Uterus (tissue), 3 donors: ENCODE measurements at regions not wholly inside any gene's neighbourhood (a gene's known extent, or its start where the extent isn't known, plus 50 kb on each side); places are given as distances from the start of the nearest gene placed in this dataset.
"Not testable (repeated sequence)": the region's sequence is repeated elsewhere in the genome, so short reads cannot be mapped to it uniquely, and the experiment has no call there.

Source experiments
- DNase-seq, 2 donors: peaks; one replicate each; pipeline ENCODE4 v3.0.0-alpha.2; 2019 to 2020
- H3K27ac ChIP-seq, 2 donors: fragments of 200-600 bp; sonication (generic); 1 replicate in 1 of 2; 2 replicates in 1 of 2; pipeline ENCODE4 v1.5.1; 2016 to 2018
- H3K27me3 ChIP-seq, 2 donors: fragments of 200-600 bp; sonication (generic); one replicate each; pipeline ENCODE4 v1.5.1; 2018 to 2019; ENCODE audit warnings: control low read depth in 1 of 2
- H3K36me3 ChIP-seq, 2 donors: fragments of 200-600 bp; sonication (generic); one replicate each; pipeline ENCODE4 v1.5.1; 2019; ENCODE audit warnings: control low read depth in 1 of 2
- H3K4me1 ChIP-seq, 2 donors: fragments of 200-600 bp; sonication (generic); one replicate each; pipeline ENCODE4 v1.5.1; 2018 to 2019; ENCODE audit warnings: control low read depth in 1 of 2
- H3K4me3 ChIP-seq, 2 donors: fragments of 200-600 bp; sonication (generic); 1 replicate in 1 of 2; 2 replicates in 1 of 2; pipeline ENCODE4 v1.5.1; 2018 to 2019; ENCODE audit warnings: mild to moderate bottlenecking in 1 of 2
- H3K9me3 ChIP-seq, 2 donors: fragments of 200-600 bp; sonication (generic); one replicate each; pipeline ENCODE4 v1.5.1; 2019; ENCODE audit warnings: control low read depth in 1 of 2
- POLR2A ChIP-seq, 2 donors: fragments of 450-650 bp; IDR thresholded peaks; one replicate each; pipeline ENCODE4 v1.6.1; 2016; ENCODE audit warnings: antibody characterized with exemption in 2 of 2, mild to moderate bottlenecking in 1 of 2, moderate library complexity in 1 of 2
- intact Hi-C: fragments of 100-400 bp; cut with DNase I; formaldehyde crosslinking; loops from one replicate; pipeline ENCODE4 v1.15.1; 2023; ENCODE audit warnings: low total_unique reads
- TF ChIP-seq, protein P1 (sequence below), 4 experiments: fragments of 200-600 bp in 2 of 4; fragments of 450-650 bp in 2 of 4; sonication (generic) in 2 of 4; IDR thresholded peaks; one replicate each; pipeline ENCODE4 v1.5.1; 2016 to 2019; ENCODE audit warnings: antibody characterized with exemption in 4 of 4, mild to moderate bottlenecking in 2 of 4, moderate library complexity in 1 of 4
- donor health status: DM: yes; HTN: yes; CAD: no.

DNA sequence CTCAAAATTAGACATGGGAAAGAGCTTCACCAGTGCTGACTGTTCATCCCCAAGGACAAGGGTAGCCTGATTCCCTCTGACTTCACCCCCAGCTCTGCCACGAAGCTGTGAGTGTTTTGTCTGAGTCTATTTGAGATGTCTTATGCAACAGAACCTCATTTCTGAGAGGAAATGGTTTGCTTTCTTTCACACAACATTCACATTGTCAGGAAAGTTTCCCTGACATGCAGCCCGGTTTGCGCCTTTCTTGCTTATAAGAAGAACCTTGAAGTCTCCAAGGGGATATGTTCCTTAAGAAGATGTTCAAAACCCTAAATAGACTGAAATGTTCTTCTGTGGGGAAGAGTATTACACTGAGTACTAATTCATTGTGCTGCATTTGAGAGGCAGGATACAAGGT lies 300.5 kb upstream of the CCL2 start:
- intact Hi-C loops, result no loop called here
- TF ChIP-seq, protein P1, sequence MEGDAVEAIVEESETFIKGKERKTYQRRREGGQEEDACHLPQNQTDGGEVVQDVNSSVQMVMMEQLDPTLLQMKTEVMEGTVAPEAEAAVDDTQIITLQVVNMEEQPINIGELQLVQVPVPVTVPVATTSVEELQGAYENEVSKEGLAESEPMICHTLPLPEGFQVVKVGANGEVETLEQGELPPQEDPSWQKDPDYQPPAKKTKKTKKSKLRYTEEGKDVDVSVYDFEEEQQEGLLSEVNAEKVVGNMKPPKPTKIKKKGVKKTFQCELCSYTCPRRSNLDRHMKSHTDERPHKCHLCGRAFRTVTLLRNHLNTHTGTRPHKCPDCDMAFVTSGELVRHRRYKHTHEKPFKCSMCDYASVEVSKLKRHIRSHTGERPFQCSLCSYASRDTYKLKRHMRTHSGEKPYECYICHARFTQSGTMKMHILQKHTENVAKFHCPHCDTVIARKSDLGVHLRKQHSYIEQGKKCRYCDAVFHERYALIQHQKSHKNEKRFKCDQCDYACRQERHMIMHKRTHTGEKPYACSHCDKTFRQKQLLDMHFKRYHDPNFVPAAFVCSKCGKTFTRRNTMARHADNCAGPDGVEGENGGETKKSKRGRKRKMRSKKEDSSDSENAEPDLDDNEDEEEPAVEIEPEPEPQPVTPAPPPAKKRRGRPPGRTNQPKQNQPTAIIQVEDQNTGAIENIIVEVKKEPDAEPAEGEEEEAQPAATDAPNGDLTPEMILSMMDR (IDR thresholded peaks at IDR 0.05), result no peak
- no peak for TF ChIP-seq POLR2A (IDR thresholded peaks at IDR 0.05)
- no peak overlapping the region for H3K4me3 ChIP-seq
- no peak overlapping the region for H3K27ac ChIP-seq
- no peak for DNase-seq
- H3K27me3 ChIP-seq, result no peaks in the 10 kb centered on the region
- no peaks in the 10 kb centered on the region for H3K9me3 ChIP-seq
- H3K4me1 ChIP-seq, result no peaks in the 10 kb centered on the region
- no peaks in the 10 kb centered on the region for H3K36me3 ChIP-seq

GRCh38 chr17:33955461-33955860 lies 299.6 kb upstream of the CCL2 start:
- no peak overlapping the region for H3K27ac ChIP-seq
- intact Hi-C loops, result no loop called here
- H3K4me3 ChIP-seq, result no peak overlapping the region
- no peaks in the 10 kb centered on the region for H3K9me3 ChIP-seq
- H3K36me3 ChIP-seq, result no peaks in the 10 kb centered on the region
- H3K27me3 ChIP-seq, result no peaks in the 10 kb centered on the region
- TF ChIP-seq, protein P1 (IDR thresholded peaks at IDR 0.05), result no peak
- no peak for TF ChIP-seq POLR2A (IDR thresholded peaks at IDR 0.05)
- no peak for DNase-seq
- H3K4me1 ChIP-seq, result no peaks in the 10 kb centered on the region

DNA sequence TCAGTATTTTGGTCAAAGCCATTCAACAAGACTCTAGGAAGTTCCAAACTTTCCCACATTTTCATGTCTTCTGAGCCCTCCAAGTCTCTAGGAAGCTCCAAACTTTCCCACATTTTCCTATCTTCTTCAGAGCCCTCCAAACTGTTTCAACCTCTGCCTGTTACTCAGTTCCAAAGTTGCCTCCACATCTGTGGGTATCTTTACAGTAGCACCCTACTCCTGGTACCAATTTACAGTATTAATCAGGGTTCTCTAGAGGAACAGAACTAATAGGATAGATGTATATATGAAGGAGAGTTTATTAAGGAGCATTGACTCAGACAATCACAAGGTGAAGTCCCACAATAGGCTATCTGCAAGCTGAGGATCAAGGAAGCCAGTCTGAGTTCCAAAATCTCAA lies 296.0 kb upstream of the CCL2 start:
- intact Hi-C loops, H3K27ac ChIP-seq, H3K36me3 ChIP-seq, H3K27me3 ChIP-seq, H3K4me1 ChIP-seq, H3K9me3 ChIP-seq, DNase-seq, H3K4me3 ChIP-seq: not testable (repeated sequence)

- TF ChIP-seq, protein P1 (IDR thresholded peaks at IDR 0.05), result no peak
- Histone ChIP-seq H3K4me1 (no peaks in the 10 kb centered on the region), H3K27ac (no peak overlapping the region), H3K4me3 (no peak overlapping the region), H3K27me3 (no peaks in the 10 kb centered on the region), H3K36me3 (no peaks in the 10 kb centered on the region), H3K9me3 (no peaks in the 10 kb centered on the region)
- no peak for DNase-seq
- intact Hi-C loops, result no loop called here
Measured at GRCh38 chr17:33962857-33963655, 292.0 kb upstream of the CCL2 start.

DNA sequence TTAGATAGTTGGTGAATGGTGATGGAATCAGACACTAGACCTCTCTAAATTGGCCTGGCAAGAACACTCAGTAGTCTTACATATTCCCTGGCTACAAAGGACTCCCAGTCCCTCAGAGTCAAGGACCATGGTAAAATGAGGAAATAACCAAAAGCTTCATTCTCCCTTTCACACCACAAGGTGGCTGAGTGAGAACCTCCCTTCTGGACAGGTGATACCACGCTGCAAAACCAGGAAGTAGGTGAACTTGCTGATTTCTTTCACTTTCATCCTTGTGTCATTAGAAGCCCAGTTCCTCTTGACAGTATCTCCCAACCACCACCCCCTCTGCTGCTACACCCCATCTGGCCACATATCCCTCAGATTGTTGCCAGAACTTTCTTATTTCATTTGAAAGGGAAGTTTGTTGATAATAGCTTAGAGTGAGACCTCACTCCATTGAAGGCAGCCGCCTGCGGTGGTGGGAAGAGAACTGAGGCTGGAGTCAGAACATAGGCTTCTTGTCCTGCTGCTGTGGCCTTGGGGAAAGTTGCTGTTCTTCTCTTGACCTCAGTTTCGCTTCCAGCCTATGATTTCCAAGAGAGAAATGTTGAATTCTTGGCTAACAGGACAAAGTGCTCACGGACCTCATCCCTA lies 290.6 kb upstream of the CCL2 start:
- H3K4me1 ChIP-seq, result no peaks in the 10 kb centered on the region
- TF ChIP-seq, protein P1 (IDR thresholded peaks at IDR 0.05), result no peak
- TF ChIP-seq POLR2A (IDR thresholded peaks at IDR 0.05), result no peak
- no peak overlapping the region for H3K4me3 ChIP-seq
- H3K27me3 ChIP-seq, result no peaks in the 10 kb centered on the region
- no peak for DNase-seq
- intact Hi-C loops, result no loop called here
- no peaks in the 10 kb centered on the region for H3K36me3 ChIP-seq
- no peak overlapping the region for H3K27ac ChIP-seq
- no peaks in the 10 kb centered on the region for H3K9me3 ChIP-seq
